PC-9 (cell line): ENCODE measurements at regions not wholly inside any gene's neighbourhood (a gene's known extent, or its start where the extent isn't known, plus 50 kb on each side); places are given as distances from the start of the nearest gene placed in this dataset.

ENCODE experiments used
- BruUV-seq: library from RNA; stranded (reverse); fragments of 400-500 nt; replicated peaks from 2 replicates; lab custom pipeline; 2021; lab: Mats Ljungman, UMichigan
- CTCF ChIA-PET: fragments of 300-600 bp; sonication (Branson Sonifier 250); formaldehyde crosslinking; loops from one replicate; lab custom pipeline; 2022; ENCODE audit warnings: antibody characterized with exemption; lab: Charles Lee
- POLR2A ChIA-PET: fragments of 300-600 bp; sonication (Branson Sonifier 250); formaldehyde crosslinking; loops from one replicate; lab custom pipeline; 2022; ENCODE audit warnings: antibody characterized with exemption; ENCODE audit not compliant: unreplicated experiment; lab: Charles Lee
- DNase-seq, 2 experiments: peaks; one replicate each; pipeline versions ENCODE4 v3.0.0 to v3.0.0-alpha.2; 2015 to 2022; ENCODE audit warnings: mixed read lengths in 1 of 2
- H2AFZ ChIP-seq: fragments of 200-600 bp; sonication (generic); 2 replicates; pipeline ENCODE4 v1.8.1; 2017; ENCODE audit warnings: antibody characterized with exemption
- H3F3A ChIP-seq: fragments of 200-600 bp; sonication (generic); 2 replicates; pipeline ENCODE4 v1.8.1; 2017; ENCODE audit warnings: antibody characterized with exemption, mild to moderate bottlenecking, low read depth; ENCODE audit not compliant: insufficient read depth
- H3K27ac ChIP-seq: fragments of 200-600 bp; sonication (generic); 2 replicates; pipeline ENCODE4 v1.6.1; 2016; ENCODE audit warnings: mixed run types
- H3K27me3 ChIP-seq: fragments of 200-600 bp; sonication (generic); 2 replicates; pipeline ENCODE4 v1.6.1; 2016; ENCODE audit warnings: low read depth, mixed run types; ENCODE audit not compliant: insufficient read depth
- H3K36me3 ChIP-seq: fragments of 200-600 bp; sonication (generic); 2 replicates; pipeline ENCODE4 v1.6.1; 2016; ENCODE audit warnings: low read depth, mixed run types
- H3K4me1 ChIP-seq: fragments of 200-600 bp; sonication (generic); replicated peaks from 2 replicates; pipeline ENCODE4 v1.6.1; 2016; ENCODE audit warnings: mixed run types; ENCODE audit not compliant: insufficient read depth
- H3K4me2 ChIP-seq: fragments of 200-600 bp; sonication (generic); 2 replicates; pipeline ENCODE4 v1.6.1; 2017; ENCODE audit warnings: mixed run types
- H3K4me3 ChIP-seq: fragments of 200-600 bp; sonication (generic); 2 replicates; pipeline ENCODE4 v1.6.1; 2016; ENCODE audit warnings: mixed run types
- H3K79me2 ChIP-seq: fragments of 200-600 bp; sonication (generic); 2 replicates; pipeline ENCODE4 v1.6.1; 2017; ENCODE audit warnings: low read depth, mixed run types
- H3K9me2 ChIP-seq: fragments of 200-600 bp; sonication (generic); 2 replicates; pipeline ENCODE4 v1.8.1; 2017; ENCODE audit warnings: mild to moderate bottlenecking; ENCODE audit not compliant: insufficient read depth
- H3K9me3 ChIP-seq: fragments of 200-600 bp; sonication (generic); 2 replicates; pipeline ENCODE4 v1.8.1; 2016; ENCODE audit warnings: low read depth; ENCODE audit not compliant: insufficient read depth
- H4K20me1 ChIP-seq: fragments of 200-600 bp; sonication (generic); 2 replicates; pipeline ENCODE4 v1.8.1; 2017; ENCODE audit not compliant: insufficient read depth
- CTCF ChIP-seq: fragments of 200-600 bp; sonication (generic); conservative IDR thresholded peaks from 2 replicates; pipeline ENCODE4 v1.6.1; 2017; ENCODE audit warnings: mixed run types, antibody characterized with exemption, mild to moderate bottlenecking, moderate library complexity
- EZH2 ChIP-seq: fragments of 200-600 bp; sonication (generic); IDR thresholded peaks from 2 replicates; pipeline ENCODE4 v1.8.0; 2017; ENCODE audit warnings: antibody characterized with exemption, low read depth
- intact Hi-C: fragments of 100-400 bp; cut with micrococcal nuclease; formaldehyde crosslinking; loops from one replicate; pipeline ENCODE4 v1.10.0; 2022; ENCODE audit not compliant: unreplicated experiment

GRCh38 chr6:79804732-79805131 is 142.6 kb downstream of the ELOVL4 start:
- BruUV-seq: no TSS peak
- Histone ChIP-seq H3K4me2 (no peak overlapping the region), H2AFZ (no peak overlapping the region), H4K20me1 (no peaks in the 10 kb centered on the region), H3K27me3 (no peaks in the 10 kb centered on the region), H3K9me3 (no peaks in the 10 kb centered on the region), H3K4me1 (no peaks in the 10 kb centered on the region), H3K4me3 (no peak overlapping the region), H3K9me2 (no peaks in the 10 kb centered on the region), H3K27ac (no peak overlapping the region), H3K79me2 (no peaks in the 10 kb centered on the region), H3K36me3 (no peaks in the 10 kb centered on the region), H3F3A (no peaks in the 10 kb centered on the region)
- TF ChIP-seq EZH2 (no peak), CTCF (no peak)
- ChIA-PET POLR2A (no interaction called here), CTCF (no interaction called here)
- DNase-seq: no peak
- intact Hi-C loops: no loop called here

GRCh38 chr6:79803917-79804316 is 143.4 kb downstream of the ELOVL4 start:
- H3K4me3 ChIP-seq: no peak overlapping the region
- CTCF ChIA-PET: no interaction called here
- H3K4me2 ChIP-seq: no peak overlapping the region
- H3K4me1 ChIP-seq: no peaks in the 10 kb centered on the region
- BruUV-seq: no TSS peak
- no peaks in the 10 kb centered on the region for H3K9me2 ChIP-seq
- intact Hi-C loops: no loop called here
- no peaks in the 10 kb centered on the region for H4K20me1 ChIP-seq
- no peaks in the 10 kb centered on the region for H3F3A ChIP-seq
- no peak overlapping the region for H3K27ac ChIP-seq
- no peak overlapping the region for H2AFZ ChIP-seq
- POLR2A ChIA-PET: no interaction called here
- H3K36me3 ChIP-seq: no peaks in the 10 kb centered on the region
- TF ChIP-seq CTCF (no peak), EZH2 (no peak)
- DNase-seq: no peak
- H3K9me3 ChIP-seq: no peaks in the 10 kb centered on the region
- H3K79me2 ChIP-seq: no peaks in the 10 kb centered on the region
- H3K27me3 ChIP-seq: no peaks in the 10 kb centered on the region

GRCh38 chr6:79802657-79803300 is 144.6 kb downstream of the ELOVL4 start:
- no peaks in the 10 kb centered on the region for H3K36me3 ChIP-seq
- no peaks in the 10 kb centered on the region for H3F3A ChIP-seq
- no peak for TF ChIP-seq EZH2
- TF ChIP-seq CTCF: no peak
- no peaks in the 10 kb centered on the region for H3K4me1 ChIP-seq
- H3K4me2 ChIP-seq: no peak overlapping the region
- intact Hi-C loops: no loop called here
- H3K4me3 ChIP-seq: no peak overlapping the region
- H3K79me2 ChIP-seq: no peaks in the 10 kb centered on the region
- no TSS peak for BruUV-seq
- H2AFZ ChIP-seq: no peak overlapping the region
- ChIA-PET POLR2A (no interaction called here), CTCF (no interaction called here)
- H3K27ac ChIP-seq: no peak overlapping the region
- H3K9me2 ChIP-seq: no peaks in the 10 kb centered on the region
- DNase-seq: no peak
- no peaks in the 10 kb centered on the region for H3K9me3 ChIP-seq
- no peaks in the 10 kb centered on the region for H4K20me1 ChIP-seq
- no peaks in the 10 kb centered on the region for H3K27me3 ChIP-seq
